ENCODE measurements at regions not wholly inside any gene's neighbourhood (a gene's known extent, or its start where the extent isn't known, plus 50 kb on each side); places are given as distances from the start of the nearest gene placed in this dataset.

DNA sequence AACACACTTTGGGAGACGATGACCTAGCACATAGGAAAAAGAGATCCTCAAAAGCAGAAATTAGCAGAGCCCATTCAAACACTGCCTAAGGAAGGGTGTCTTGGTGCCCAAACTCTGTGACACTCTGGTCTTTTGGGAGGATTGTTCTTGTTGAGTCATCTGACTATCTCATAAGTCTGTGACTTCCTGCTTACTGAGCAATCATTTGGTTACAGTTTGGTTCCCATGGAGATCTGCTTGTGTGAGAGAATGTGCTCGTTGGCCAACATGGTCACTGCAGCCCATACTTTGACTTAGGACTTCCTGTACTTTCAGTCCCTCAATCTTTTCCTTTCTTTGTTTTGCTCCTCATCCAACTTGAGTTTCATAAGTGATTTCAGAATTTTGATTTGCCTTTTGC, 602.9 kb downstream of the NYAP2 start:
- Histone ChIP-seq H3K9me3 (ENCODE audit: control insufficient read depth in 2 of 3, insufficient read depth in 1 of 3, low read length in 3 of 3) (no peaks in the 10 kb centered on the region), H3K4me3 (ENCODE audit: low read length in 3 of 3) (no peak overlapping the region), H3K27ac (ENCODE audit: low read depth in 2 of 2, low read length in 2 of 2) (no peak overlapping the region), H3K36me3 (ENCODE audit: control insufficient read depth in 2 of 3, insufficient read depth in 3 of 3, low read length in 3 of 3) (no peaks in the 10 kb centered on the region), H3K4me1 (ENCODE audit: control insufficient read depth in 2 of 3, insufficient read depth in 2 of 3, low read depth in 1 of 3, low read length in 3 of 3) (no peaks in the 10 kb centered on the region), H3K9ac (ENCODE audit: low read length in 3 of 3) (no peak overlapping the region), H3K27me3 (ENCODE audit: control insufficient read depth, insufficient read depth, low read length) (no peaks in the 10 kb centered on the region)
- TF ChIP-seq, protein P1, sequence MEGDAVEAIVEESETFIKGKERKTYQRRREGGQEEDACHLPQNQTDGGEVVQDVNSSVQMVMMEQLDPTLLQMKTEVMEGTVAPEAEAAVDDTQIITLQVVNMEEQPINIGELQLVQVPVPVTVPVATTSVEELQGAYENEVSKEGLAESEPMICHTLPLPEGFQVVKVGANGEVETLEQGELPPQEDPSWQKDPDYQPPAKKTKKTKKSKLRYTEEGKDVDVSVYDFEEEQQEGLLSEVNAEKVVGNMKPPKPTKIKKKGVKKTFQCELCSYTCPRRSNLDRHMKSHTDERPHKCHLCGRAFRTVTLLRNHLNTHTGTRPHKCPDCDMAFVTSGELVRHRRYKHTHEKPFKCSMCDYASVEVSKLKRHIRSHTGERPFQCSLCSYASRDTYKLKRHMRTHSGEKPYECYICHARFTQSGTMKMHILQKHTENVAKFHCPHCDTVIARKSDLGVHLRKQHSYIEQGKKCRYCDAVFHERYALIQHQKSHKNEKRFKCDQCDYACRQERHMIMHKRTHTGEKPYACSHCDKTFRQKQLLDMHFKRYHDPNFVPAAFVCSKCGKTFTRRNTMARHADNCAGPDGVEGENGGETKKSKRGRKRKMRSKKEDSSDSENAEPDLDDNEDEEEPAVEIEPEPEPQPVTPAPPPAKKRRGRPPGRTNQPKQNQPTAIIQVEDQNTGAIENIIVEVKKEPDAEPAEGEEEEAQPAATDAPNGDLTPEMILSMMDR (IDR thresholded peaks at IDR 0.05; ENCODE audit: borderline replicate concordance, extremely low read depth, insufficient read depth) = no peak
- DNase-seq = no peak
- intact Hi-C loops (cut with DNase I) = no loop called here
- no peak for FAIRE-seq

- no peaks in the 10 kb centered on the region for H3K4me1 ChIP-seq (ENCODE audit: control insufficient read depth in 2 of 3, insufficient read depth in 2 of 3, low read depth in 1 of 3, low read length in 3 of 3)
- no peak overlapping the region for H3K9ac ChIP-seq (ENCODE audit: low read length in 3 of 3)
- H3K27me3 ChIP-seq (ENCODE audit: control insufficient read depth, insufficient read depth, low read length) = no peaks in the 10 kb centered on the region
- H3K36me3 ChIP-seq (ENCODE audit: control insufficient read depth in 2 of 3, insufficient read depth in 3 of 3, low read length in 3 of 3) = no peaks in the 10 kb centered on the region
- no peak overlapping the region for H3K4me3 ChIP-seq (ENCODE audit: low read length in 3 of 3)
- TF ChIP-seq, protein P1 (IDR thresholded peaks at IDR 0.05; ENCODE audit: borderline replicate concordance, extremely low read depth, insufficient read depth) = no peak
- DNase-seq (no peak), FAIRE-seq (no peak)
- no peak overlapping the region for H3K27ac ChIP-seq (ENCODE audit: low read depth in 2 of 2, low read length in 2 of 2)
- intact Hi-C loops (cut with DNase I) = no loop called here
- no peaks in the 10 kb centered on the region for H3K9me3 ChIP-seq (ENCODE audit: control insufficient read depth in 2 of 3, insufficient read depth in 1 of 3, low read length in 3 of 3)
Observed at GRCh38 chr2:226001716-226002115, 602.2 kb downstream of the NYAP2 start.

DNA sequence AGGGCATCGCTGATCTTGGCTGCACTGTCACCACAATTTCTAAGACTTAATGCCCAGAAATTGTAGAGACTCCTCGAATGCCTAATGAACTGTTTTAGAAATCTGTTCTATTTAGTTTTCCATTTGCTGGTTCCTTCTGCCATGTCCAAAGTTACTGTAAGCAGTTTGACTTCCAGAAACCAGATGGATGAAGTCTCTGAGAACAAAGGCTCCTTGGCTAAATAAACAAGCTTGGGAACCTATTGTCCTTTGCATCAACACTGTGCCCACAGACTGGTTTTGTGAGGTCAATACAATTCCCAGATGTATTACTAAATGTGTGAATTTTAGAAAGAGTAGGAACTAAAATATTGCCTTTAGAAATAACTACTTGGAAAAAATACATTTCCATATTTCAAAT, 600.2 kb downstream of the NYAP2 start:
- Histone ChIP-seq H3K27me3 (ENCODE audit: control insufficient read depth, insufficient read depth, low read length) (no peaks in the 10 kb centered on the region), H3K4me3 (ENCODE audit: low read length in 3 of 3) (no peak overlapping the region), H3K9ac (ENCODE audit: low read length in 3 of 3) (no peak overlapping the region), H3K4me1 (ENCODE audit: control insufficient read depth in 2 of 3, insufficient read depth in 2 of 3, low read depth in 1 of 3, low read length in 3 of 3) (no peaks in the 10 kb centered on the region), H3K36me3 (ENCODE audit: control insufficient read depth in 2 of 3, insufficient read depth in 3 of 3, low read length in 3 of 3) (no peaks in the 10 kb centered on the region), H3K27ac (ENCODE audit: low read depth in 2 of 2, low read length in 2 of 2) (no peak overlapping the region), H3K9me3 (ENCODE audit: control insufficient read depth in 2 of 3, insufficient read depth in 1 of 3, low read length in 3 of 3) (no peaks in the 10 kb centered on the region)
- intact Hi-C loops (cut with DNase I) = no loop called here
- TF ChIP-seq, protein P1 (IDR thresholded peaks at IDR 0.05; ENCODE audit: borderline replicate concordance, extremely low read depth, insufficient read depth) = no peak
- FAIRE-seq (no peak), DNase-seq (no peak)

DNA sequence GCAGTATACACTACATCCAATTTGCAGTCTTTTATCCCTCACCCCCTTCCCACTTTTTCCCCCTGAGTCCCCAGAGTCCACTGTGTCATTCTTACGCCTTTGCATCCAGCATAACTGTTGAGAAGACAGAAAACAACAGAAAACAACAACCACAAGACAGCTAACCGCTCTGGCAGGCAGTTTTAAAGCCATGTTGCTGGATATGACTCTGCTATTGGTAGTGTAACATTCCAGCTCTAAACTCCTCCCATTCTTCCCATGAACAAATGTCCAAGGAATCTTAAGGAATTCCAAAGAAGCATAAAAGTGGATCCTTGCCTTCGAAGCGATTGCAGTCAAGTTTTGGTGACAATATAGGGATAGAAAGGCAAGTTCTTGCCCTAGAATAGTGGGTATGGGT, 599.1 kb downstream of the NYAP2 start:
- intact Hi-C loops (cut with DNase I) = no loop called here
- DNase-seq (peak in 1 of 5 donors; percentile 3), FAIRE-seq (no peak)
- Histone ChIP-seq H3K4me1 (ENCODE audit: control insufficient read depth in 2 of 3, insufficient read depth in 2 of 3, low read depth in 1 of 3, low read length in 3 of 3) (no peaks in the 10 kb centered on the region), H3K27ac (ENCODE audit: low read depth in 2 of 2, low read length in 2 of 2) (no peak overlapping the region), H3K27me3 (ENCODE audit: control insufficient read depth, insufficient read depth, low read length) (no peaks in the 10 kb centered on the region), H3K4me3 (ENCODE audit: low read length in 3 of 3) (no peak overlapping the region), H3K9me3 (ENCODE audit: control insufficient read depth in 2 of 3, insufficient read depth in 1 of 3, low read length in 3 of 3) (no peaks in the 10 kb centered on the region), H3K36me3 (ENCODE audit: control insufficient read depth in 2 of 3, insufficient read depth in 3 of 3, low read length in 3 of 3) (no peaks in the 10 kb centered on the region), H3K9ac (ENCODE audit: low read length in 3 of 3) (no peak overlapping the region)
- TF ChIP-seq, protein P1 (IDR thresholded peaks at IDR 0.05; ENCODE audit: borderline replicate concordance, extremely low read depth, insufficient read depth) = no peak
